B cell (primary cell): ENCODE measurements at regions not wholly inside any gene's neighbourhood (a gene's known extent, or its start where the extent isn't known, plus 50 kb on each side); places are given as distances from the start of the nearest gene placed in this dataset.

Experiments used
- CTCF ChIP-seq: fragments of 200-600 bp; IDR thresholded peaks from one replicate; pipeline ENCODE4 v1.8.0; 2022; ENCODE audit warnings: antibody characterized with exemption, mild to moderate bottlenecking
- EZH2 ChIP-seq: IDR thresholded peaks from 2 replicates; pipeline ENCODE4 v1.6.1; 2012; ENCODE audit warnings: borderline replicate concordance, low read depth, mild to moderate bottlenecking, moderate library complexity, low read length; ENCODE audit not compliant: insufficient read depth, poor library complexity, severe bottlenecking

DNA sequence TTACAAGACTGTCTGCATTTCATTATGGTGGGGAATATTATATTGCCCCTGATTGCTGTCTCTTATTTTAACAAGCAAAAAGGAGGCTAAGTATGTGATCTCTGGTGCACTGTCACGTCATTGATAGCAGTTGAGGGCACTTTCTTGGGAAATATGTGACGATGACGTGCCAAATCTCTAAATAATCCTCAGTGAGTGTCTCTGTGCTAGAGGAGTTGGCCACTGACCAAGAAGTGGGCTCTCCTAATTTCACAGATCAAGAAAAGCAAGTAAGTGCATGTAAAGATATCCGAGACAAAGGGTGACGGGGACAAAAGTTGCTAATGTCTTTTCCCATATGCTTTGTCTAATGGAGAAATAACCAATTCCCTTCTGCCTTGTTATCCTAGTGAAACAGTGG, 487.4 kb upstream of the TENM3 start:
- no peak for TF ChIP-seq CTCF
- no peak for TF ChIP-seq EZH2
